C4-2B (cell line): ENCODE measurements at regions not wholly inside any gene's neighbourhood (a gene's known extent, or its start where the extent isn't known, plus 50 kb on each side); places are given as distances from the start of the nearest gene placed in this dataset.

Experiments
- CTCF ChIP-seq: fragments of 450-650 bp; conservative IDR thresholded peaks from 2 replicates; pipeline ENCODE4 v1.5.1; 2017; ENCODE audit warnings: mild to moderate bottlenecking
- ZFX ChIP-seq: fragments of 450-650 bp; IDR thresholded peaks from 2 replicates; pipeline ENCODE4 v1.6.1; 2017

GRCh38 chr11:10376061-10376460 is 71.2 kb downstream of the ADM start:
- no peak for TF ChIP-seq CTCF
- no peak for TF ChIP-seq ZFX
